Motor neuron (in vitro differentiated cells): ENCODE measurements at regions not wholly inside any gene's neighbourhood (a gene's known extent, or its start where the extent isn't known, plus 50 kb on each side); places are given as distances from the start of the nearest gene placed in this dataset.
A peak's percentile ranks its signal among the peaks of the same experiment; 100 is the strongest.
"Not testable (repeated sequence)": the region's sequence is repeated elsewhere in the genome, so short reads cannot be mapped to it uniquely, and the experiment has no call there.

ENCODE experiments used
- ATAC-seq, 8 experiments: fragments of 200-7000 bp; cut with Tn5 transposase; replicated peaks in 6 of 8; 2 replicates each; pipeline ENCODE4 v1.8.0; 2021; ENCODE audit warnings: mild to moderate bottlenecking in 8 of 8, moderate library complexity in 8 of 8
- H3K27ac ChIP-seq, 2 donors: fragments of 250-450 bp; sonication (Bioruptor Pico); 2 replicates each; pipeline ENCODE4 v1.9.0; 2021; ENCODE audit warnings: antibody characterized with exemption in 2 of 2, mild to moderate bottlenecking in 2 of 2, moderate library complexity in 1 of 2
- H3K4me1 ChIP-seq, 2 donors: fragments of 250-450 bp; sonication (Bioruptor Pico); replicated peaks in 1 of 2; 2 replicates each; pipeline ENCODE4 v1.6.1; 2021; ENCODE audit warnings: antibody characterized with exemption in 2 of 2, mild to moderate bottlenecking in 2 of 2, moderate library complexity in 1 of 2
- H3K4me3 ChIP-seq, 5 donors: fragments of 250-450 bp; sonication (Bioruptor Pico); 2 replicates each; pipeline ENCODE4 v1.9.0; 2021; ENCODE audit warnings: antibody characterized with exemption in 5 of 5, mild to moderate bottlenecking in 5 of 5, moderate library complexity in 4 of 5
- WGBS, 10 experiments: fragments of 450-650 bp; shearing (Covaris generic); methylation state at CpG; one replicate each; pipeline ENCODE4 v1.0.0; 2022; 5-methylcytosine and 5-hydroxymethylcytosine counted together
- in situ Hi-C, 9 experiments: fragments of 400-800 bp; cut with MboI; loops; one replicate each; pipeline ENCODE4 v1.15.0; 2021; ENCODE audit warnings: low sequenced_read_pairs in 9 of 9, low pct_unique_long_range_greater_than_20kb in 2 of 9; ENCODE audit not compliant: unreplicated experiment in 9 of 9

GRCh38 chr9:15073620-15074019 lies 163.4 kb upstream of the FREM1 start:
- Histone ChIP-seq H3K4me3 (no peak overlapping the region), H3K4me1 (no peaks in the 10 kb centered on the region), H3K27ac (no peak overlapping the region)
- in situ Hi-C loops: no loop called here
- 13 to 79% (median 63%) methylated on average over 1 to 2 of the region's 2 CpGs; no CpG with 5 or more reads in 2 of the 10 experiments for WGBS, 10 experiments
- peak in 2 of 8 experiments; percentile 32 to 58 for ATAC-seq

- 4 to 100% (median 63%) methylated on average over 1 to 2 of the region's 2 CpGs; no CpG with 5 or more reads in 1 of the 10 experiments for WGBS, 10 experiments
- H3K4me3 ChIP-seq: no peak overlapping the region
- H3K27ac ChIP-seq: no peak overlapping the region
- no peak for ATAC-seq
- no peaks in the 10 kb centered on the region for H3K4me1 ChIP-seq
- in situ Hi-C loops: no loop called here
These were observed 160.5 kb upstream of the FREM1 start for GRCh38 chr9:15070716-15071115.

GRCh38 chr9:15069106-15069505 lies 158.9 kb upstream of the FREM1 start:
- WGBS, 10 experiments: 20 to 93% (median 68%) methylated on average over 2 to 4 of the region's 4 CpGs
- Histone ChIP-seq H3K27ac (no peak overlapping the region), H3K4me3 (no peak overlapping the region), H3K4me1 (no peaks in the 10 kb centered on the region)
- in situ Hi-C loops: no loop called here
- ATAC-seq: no peak

- Histone ChIP-seq H3K4me3 (no peak overlapping the region), H3K27ac (no peak overlapping the region), H3K4me1 (no peaks in the 10 kb centered on the region)
- in situ Hi-C loops: no loop called here
- no peak for ATAC-seq
- 18 to 100% (median 93%) methylated on average over 1 to 4 of the region's 4 CpGs; no CpG with 5 or more reads in 1 of the 10 experiments for WGBS, 10 experiments
These were observed 158.0 kb upstream of the FREM1 start for GRCh38 chr9:15068261-15068660.

GRCh38 chr9:15059003-15059402 lies 148.8 kb upstream of the FREM1 start:
- ATAC-seq: no peak
- no peak overlapping the region for H3K27ac ChIP-seq
- in situ Hi-C loops: no loop called here
- 25 to 100% (median 79%) methylated on average over 1 of the region's 1 CpG; no CpG with 5 or more reads in 6 of the 10 experiments for WGBS, 10 experiments
- no peak overlapping the region for H3K4me3 ChIP-seq
- H3K4me1 ChIP-seq: no peaks in the 10 kb centered on the region

GRCh38 chr9:15058236-15058635 lies 148.0 kb upstream of the FREM1 start:
- Histone ChIP-seq H3K27ac (no peak overlapping the region), H3K4me3 (no peak overlapping the region), H3K4me1 (no peaks in the 10 kb centered on the region)
- ATAC-seq: no peak
- WGBS, 10 experiments: 30 to 89% (median 79%) methylated on average over 1 to 4 of the region's 4 CpGs
- in situ Hi-C loops: no loop called here

- H3K4me1 ChIP-seq, H3K27ac ChIP-seq, H3K4me3 ChIP-seq, in situ Hi-C loops: not testable (repeated sequence)
- WGBS, 10 experiments: 8 to 100% (median 53%) methylated on average over 1 to 4 of the region's 4 CpGs
- peak in 3 of 8 experiments; percentile 43 to 72 (median 48) for ATAC-seq
These were observed 145.1 kb upstream of the FREM1 start for GRCh38 chr9:15055284-15055683.

GRCh38 chr9:15048772-15049171 lies 138.5 kb upstream of the FREM1 start:
- WGBS, 10 experiments: 0 to 100% (median 78%) methylated on average over 1 of the region's 1 CpG; no CpG with 5 or more reads in 2 of the 10 experiments
- Histone ChIP-seq H3K4me3 (no peak overlapping the region), H3K27ac (no peak overlapping the region), H3K4me1 (no peaks in the 10 kb centered on the region)
- peak in 2 of 8 experiments; percentile 59 to 91 for ATAC-seq
- in situ Hi-C loops: no loop called here

GRCh38 chr9:15047028-15047551 lies 136.9 kb upstream of the FREM1 start:
- no peak for ATAC-seq
- Histone ChIP-seq H3K27ac (no peak overlapping the region), H3K4me3 (no peak overlapping the region), H3K4me1 (no peaks in the 10 kb centered on the region)
- WGBS, 10 experiments: 57 to 100% (median 83%) methylated on average over 2 to 4 of the region's 5 CpGs; no CpG with 5 or more reads in 3 of the 10 experiments
- in situ Hi-C loops: no loop called here

- 4 to 100% (median 84%) methylated on average over 1 to 4 of the region's 4 CpGs for WGBS, 10 experiments
- in situ Hi-C loops: no loop called here
- ATAC-seq: no peak
These were observed 123.1 kb upstream of the FREM1 start for GRCh38 chr9:15033316-15033715.

GRCh38 chr9:15032860-15033259 lies 122.6 kb upstream of the FREM1 start:
- 83 to 100% (median 100%) methylated on average over 1 of the region's 1 CpG; no CpG with 5 or more reads in 3 of the 10 experiments for WGBS, 10 experiments
- Histone ChIP-seq H3K4me1 (no peaks in the 10 kb centered on the region), H3K4me3 (no peak overlapping the region), H3K27ac (no peak overlapping the region)
- ATAC-seq: no peak
- in situ Hi-C loops: no loop called here

More at GRCh38 chr9:15033316-15033715, 123.1 kb upstream of the FREM1 start:
- H3K4me1 ChIP-seq: no peaks in the 10 kb centered on the region
- H3K4me3 ChIP-seq: no peak overlapping the region
- no peak overlapping the region for H3K27ac ChIP-seq

- in situ Hi-C loops: no loop called here
- WGBS, 10 experiments: 40 to 88% (median 71%) methylated on average over 1 of the region's 1 CpG; no CpG with 5 or more reads in 5 of the 10 experiments
- no peak for ATAC-seq
- Histone ChIP-seq H3K4me3 (no peak overlapping the region), H3K4me1 (no peaks in the 10 kb centered on the region), H3K27ac (no peak overlapping the region)
These were observed 110.9 kb upstream of the FREM1 start for GRCh38 chr9:15021146-15021545.

- no peak overlapping the region for H3K27ac ChIP-seq
- H3K4me3 ChIP-seq: no peak overlapping the region
- WGBS, 10 experiments: 77 to 100% (median 94%) methylated on average over 1 to 6 of the region's 6 CpGs; no CpG with 5 or more reads in 4 of the 10 experiments
- in situ Hi-C loops: no loop called here
- no peaks in the 10 kb centered on the region for H3K4me1 ChIP-seq
- no peak for ATAC-seq
These were observed 107.9 kb upstream of the FREM1 start for GRCh38 chr9:15018096-15018637.

GRCh38 chr9:15010581-15010980 lies 100.4 kb upstream of the FREM1 start:
- in situ Hi-C loops: no loop called here
- no peak for ATAC-seq

More at GRCh38 chr9:15010581-15010980, 100.4 kb upstream of the FREM1 start:
- H3K27ac ChIP-seq: no peak overlapping the region
- H3K4me3 ChIP-seq: no peak overlapping the region
- no peaks in the 10 kb centered on the region for H3K4me1 ChIP-seq
